SK-N-SH treated with all-trans-retinoic acid at 6 μM for 48 hours (cell line): ENCODE measurements at regions not wholly inside any gene's neighbourhood (a gene's known extent, or its start where the extent isn't known, plus 50 kb on each side); places are given as distances from the start of the nearest gene placed in this dataset.
"Not testable (repeated sequence)": the region's sequence is repeated elsewhere in the genome, so short reads cannot be mapped to it uniquely, and the experiment has no call there.

Experiments
- ATAC-seq: fragments of 200-7000 bp; cut with Tn5 transposase; 3 replicates; pipeline ENCODE4 v1.9.1; 2020; ENCODE audit warnings: mild to moderate bottlenecking, moderate library complexity
- ARNTL ChIP-seq: fragments of 450-650 bp; formaldehyde crosslinking; IDR thresholded peaks from 2 replicates; pipeline ENCODE4 v1.5.0; 2020; ENCODE audit warnings: low read depth, mild to moderate bottlenecking, moderate library complexity, borderline replicate concordance
- CSDC2 ChIP-seq: fragments of 250-450 bp; sonication (Bioruptor Pico); IDR thresholded peaks from 2 replicates; pipeline ENCODE4 v1.5.0; 2020; ENCODE audit warnings: mild to moderate bottlenecking, moderate library complexity
- GLIS3 ChIP-seq: fragments of 250-450 bp; sonication (Bioruptor Pico); IDR thresholded peaks from 2 replicates; pipeline ENCODE4 v1.5.0; 2020; ENCODE audit warnings: mild to moderate bottlenecking, moderate library complexity
- ISL1 ChIP-seq: fragments of 250-450 bp; sonication (Bioruptor Pico); IDR thresholded peaks from 2 replicates; pipeline ENCODE4 v2.1.2; 2022; ENCODE audit warnings: mild to moderate bottlenecking, moderate library complexity
- OSR1 ChIP-seq: fragments of 250-450 bp; sonication (Bioruptor Pico); IDR thresholded peaks from 2 replicates; pipeline ENCODE4 v1.8.0; 2022; ENCODE audit warnings: moderate library complexity, mild to moderate bottlenecking, inconsistent platforms
- PPARA ChIP-seq: fragments of 250-450 bp; sonication (Bioruptor Pico); IDR thresholded peaks from 2 replicates; pipeline ENCODE4 v1.5.0; 2020; ENCODE audit warnings: mild to moderate bottlenecking, borderline replicate concordance
- RARB ChIP-seq: fragments of 250-450 bp; sonication (Bioruptor Pico); IDR thresholded peaks from 2 replicates; pipeline ENCODE4 v1.8.0; 2021; ENCODE audit warnings: mild to moderate bottlenecking, moderate library complexity
- SNAI2 ChIP-seq: fragments of 250-450 bp; sonication (Bioruptor Pico); IDR thresholded peaks from 2 replicates; pipeline ENCODE4 v1.5.0; 2020; ENCODE audit warnings: mild to moderate bottlenecking, moderate library complexity
- TCF4 ChIP-seq: fragments of 250-450 bp; sonication (Bioruptor Pico); IDR thresholded peaks from 2 replicates; pipeline ENCODE4 v1.8.0; 2021; ENCODE audit warnings: mild to moderate bottlenecking, moderate library complexity, borderline replicate concordance
- TOX ChIP-seq: fragments of 250-450 bp; sonication (Bioruptor Pico); IDR thresholded peaks from 2 replicates; pipeline ENCODE4 v1.8.0; 2021; ENCODE audit warnings: mild to moderate bottlenecking, moderate library complexity, borderline replicate concordance
- ZC3H10 ChIP-seq: fragments of 250-450 bp; sonication (Bioruptor Pico); IDR thresholded peaks from 2 replicates; pipeline ENCODE4 v1.5.1; 2021; ENCODE audit warnings: mild to moderate bottlenecking, moderate library complexity
- ZFP30 ChIP-seq: fragments of 450-650 bp; formaldehyde crosslinking; IDR thresholded peaks from 2 replicates; pipeline ENCODE4 v1.5.0; 2022; ENCODE audit warnings: mild to moderate bottlenecking, moderate library complexity
- ZNF565 ChIP-seq: fragments of 450-650 bp; formaldehyde crosslinking; conservative IDR thresholded peaks from 2 replicates; pipeline ENCODE4 v1.5.0; 2020; ENCODE audit warnings: low read depth, mild to moderate bottlenecking, moderate library complexity
- ZNF70 ChIP-seq: fragments of 450-650 bp; formaldehyde crosslinking; IDR thresholded peaks from 2 replicates; pipeline ENCODE4 v1.5.0; 2020; ENCODE audit warnings: mild to moderate bottlenecking, moderate library complexity
- ZNF8 ChIP-seq: fragments of 450-650 bp; formaldehyde crosslinking; IDR thresholded peaks from 2 replicates; pipeline ENCODE4 v1.5.0; 2020; ENCODE audit warnings: mild to moderate bottlenecking, moderate library complexity
- TF ChIP-seq, protein P1 (sequence below): fragments of 250-450 bp; sonication (Bioruptor Pico); IDR thresholded peaks from 2 replicates; pipeline ENCODE4 v1.8.0; 2020; ENCODE audit warnings: mild to moderate bottlenecking, moderate library complexity, borderline replicate concordance
- TF ChIP-seq, protein P2 (sequence below): fragments of 250-450 bp; sonication (Bioruptor Pico); IDR thresholded peaks from 2 replicates; pipeline ENCODE4 v1.5.0; 2020; ENCODE audit warnings: mild to moderate bottlenecking, moderate library complexity
- TF ChIP-seq, protein P3 (sequence below): fragments of 250-450 bp; sonication (Bioruptor Pico); IDR thresholded peaks from 2 replicates; pipeline ENCODE4 v1.5.1; 2020; ENCODE audit warnings: low read depth, mild to moderate bottlenecking, moderate library complexity
- TF ChIP-seq, protein P4 (sequence below): fragments of 250-450 bp; sonication (Bioruptor Pico); IDR thresholded peaks from 2 replicates; pipeline ENCODE4 v1.8.0; 2021; ENCODE audit warnings: low read depth, mild to moderate bottlenecking, moderate library complexity, borderline replicate concordance
- TF ChIP-seq, protein P5 (sequence below): fragments of 250-450 bp; sonication (Bioruptor Pico); IDR thresholded peaks from 2 replicates; pipeline ENCODE4 v1.5.1; 2021; ENCODE audit warnings: mild to moderate bottlenecking, moderate library complexity

DNA sequence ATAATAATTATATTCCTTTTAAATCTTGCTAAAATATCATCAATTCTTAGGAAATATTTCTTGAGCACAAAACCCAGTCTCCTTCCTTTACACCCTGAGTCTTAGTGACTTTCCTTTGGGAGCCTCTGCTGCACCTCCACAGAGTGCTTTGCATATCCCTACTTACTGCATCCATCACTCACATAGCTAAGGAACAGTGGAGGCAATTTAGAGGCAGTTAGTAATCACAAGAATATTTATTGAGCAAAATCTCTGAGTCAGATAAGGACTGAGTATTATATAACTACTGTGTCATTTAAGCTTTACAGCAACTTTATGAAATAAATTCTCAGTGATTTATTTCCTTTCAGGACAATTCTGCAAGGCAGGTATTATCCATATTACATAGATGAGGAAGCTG is 327.7 kb downstream of the TMX3 start:
- TF ChIP-seq, protein P1, sequence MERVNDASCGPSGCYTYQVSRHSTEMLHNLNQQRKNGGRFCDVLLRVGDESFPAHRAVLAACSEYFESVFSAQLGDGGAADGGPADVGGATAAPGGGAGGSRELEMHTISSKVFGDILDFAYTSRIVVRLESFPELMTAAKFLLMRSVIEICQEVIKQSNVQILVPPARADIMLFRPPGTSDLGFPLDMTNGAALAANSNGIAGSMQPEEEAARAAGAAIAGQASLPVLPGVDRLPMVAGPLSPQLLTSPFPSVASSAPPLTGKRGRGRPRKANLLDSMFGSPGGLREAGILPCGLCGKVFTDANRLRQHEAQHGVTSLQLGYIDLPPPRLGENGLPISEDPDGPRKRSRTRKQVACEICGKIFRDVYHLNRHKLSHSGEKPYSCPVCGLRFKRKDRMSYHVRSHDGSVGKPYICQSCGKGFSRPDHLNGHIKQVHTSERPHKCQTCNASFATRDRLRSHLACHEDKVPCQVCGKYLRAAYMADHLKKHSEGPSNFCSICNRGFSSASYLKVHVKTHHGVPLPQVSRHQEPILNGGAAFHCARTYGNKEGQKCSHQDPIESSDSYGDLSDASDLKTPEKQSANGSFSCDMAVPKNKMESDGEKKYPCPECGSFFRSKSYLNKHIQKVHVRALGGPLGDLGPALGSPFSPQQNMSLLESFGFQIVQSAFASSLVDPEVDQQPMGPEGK (CRISPR knock-in tag): no peak
- TF ChIP-seq ZNF70 (CRISPR knock-in tag): no peak
- no peak for TF ChIP-seq TOX (CRISPR knock-in tag)
- TF ChIP-seq, protein P2, sequence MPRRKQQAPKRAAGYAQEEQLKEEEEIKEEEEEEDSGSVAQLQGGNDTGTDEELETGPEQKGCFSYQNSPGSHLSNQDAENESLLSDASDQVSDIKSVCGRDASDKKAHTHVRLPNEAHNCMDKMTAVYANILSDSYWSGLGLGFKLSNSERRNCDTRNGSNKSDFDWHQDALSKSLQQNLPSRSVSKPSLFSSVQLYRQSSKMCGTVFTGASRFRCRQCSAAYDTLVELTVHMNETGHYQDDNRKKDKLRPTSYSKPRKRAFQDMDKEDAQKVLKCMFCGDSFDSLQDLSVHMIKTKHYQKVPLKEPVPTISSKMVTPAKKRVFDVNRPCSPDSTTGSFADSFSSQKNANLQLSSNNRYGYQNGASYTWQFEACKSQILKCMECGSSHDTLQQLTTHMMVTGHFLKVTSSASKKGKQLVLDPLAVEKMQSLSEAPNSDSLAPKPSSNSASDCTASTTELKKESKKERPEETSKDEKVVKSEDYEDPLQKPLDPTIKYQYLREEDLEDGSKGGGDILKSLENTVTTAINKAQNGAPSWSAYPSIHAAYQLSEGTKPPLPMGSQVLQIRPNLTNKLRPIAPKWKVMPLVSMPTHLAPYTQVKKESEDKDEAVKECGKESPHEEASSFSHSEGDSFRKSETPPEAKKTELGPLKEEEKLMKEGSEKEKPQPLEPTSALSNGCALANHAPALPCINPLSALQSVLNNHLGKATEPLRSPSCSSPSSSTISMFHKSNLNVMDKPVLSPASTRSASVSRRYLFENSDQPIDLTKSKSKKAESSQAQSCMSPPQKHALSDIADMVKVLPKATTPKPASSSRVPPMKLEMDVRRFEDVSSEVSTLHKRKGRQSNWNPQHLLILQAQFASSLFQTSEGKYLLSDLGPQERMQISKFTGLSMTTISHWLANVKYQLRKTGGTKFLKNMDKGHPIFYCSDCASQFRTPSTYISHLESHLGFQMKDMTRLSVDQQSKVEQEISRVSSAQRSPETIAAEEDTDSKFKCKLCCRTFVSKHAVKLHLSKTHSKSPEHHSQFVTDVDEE (CRISPR knock-in tag): no peak
- no peak for TF ChIP-seq RARB
- no peak for TF ChIP-seq ISL1
- TF ChIP-seq ZC3H10 (CRISPR knock-in tag): no peak
- no peak for ATAC-seq

DNA sequence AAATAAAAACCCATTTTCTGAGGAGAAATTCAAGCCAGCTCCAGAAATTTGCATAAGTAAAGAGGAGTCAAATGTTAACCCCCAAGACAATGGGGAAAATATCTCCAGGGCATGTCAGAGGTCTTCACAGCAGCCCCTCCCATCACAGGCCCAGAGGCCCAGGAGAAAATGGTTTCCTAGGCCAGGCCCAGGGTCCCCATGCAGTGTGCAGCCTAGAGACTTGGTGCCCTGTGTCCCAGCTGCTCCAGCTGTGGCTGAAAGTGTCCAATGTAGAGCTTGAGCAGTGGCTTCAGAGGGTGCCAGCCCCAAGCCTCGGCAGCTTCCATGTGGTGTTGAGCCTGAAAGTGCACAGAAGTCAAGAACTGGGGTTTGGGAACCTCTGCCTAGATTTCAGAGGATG is 330.9 kb downstream of the TMX3 start:
- not testable (repeated sequence) for ATAC-seq

DNA sequence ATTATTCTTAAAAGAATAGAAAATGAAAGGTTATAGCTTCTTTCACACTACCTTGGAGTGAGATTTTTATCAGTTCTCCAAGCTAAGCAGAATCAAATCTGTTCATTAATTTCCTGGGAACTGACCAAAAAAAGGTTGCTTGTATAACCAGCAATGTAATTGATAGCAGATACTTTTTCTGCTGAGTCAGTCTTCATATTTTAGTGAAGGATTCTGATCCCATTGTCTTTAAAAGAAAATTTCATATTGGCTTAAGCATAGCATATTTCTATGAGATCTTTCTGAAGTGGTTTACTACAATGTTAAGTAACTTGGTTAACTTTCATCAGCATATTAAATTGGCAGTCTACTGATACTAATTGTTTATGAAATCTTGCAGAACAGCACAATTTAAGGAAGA is 338.0 kb downstream of the TMX3 start:
- ATAC-seq: no peak
- no peak for TF ChIP-seq ISL1
- no peak for TF ChIP-seq GLIS3 (CRISPR knock-in tag)
- TF ChIP-seq, protein P3, sequence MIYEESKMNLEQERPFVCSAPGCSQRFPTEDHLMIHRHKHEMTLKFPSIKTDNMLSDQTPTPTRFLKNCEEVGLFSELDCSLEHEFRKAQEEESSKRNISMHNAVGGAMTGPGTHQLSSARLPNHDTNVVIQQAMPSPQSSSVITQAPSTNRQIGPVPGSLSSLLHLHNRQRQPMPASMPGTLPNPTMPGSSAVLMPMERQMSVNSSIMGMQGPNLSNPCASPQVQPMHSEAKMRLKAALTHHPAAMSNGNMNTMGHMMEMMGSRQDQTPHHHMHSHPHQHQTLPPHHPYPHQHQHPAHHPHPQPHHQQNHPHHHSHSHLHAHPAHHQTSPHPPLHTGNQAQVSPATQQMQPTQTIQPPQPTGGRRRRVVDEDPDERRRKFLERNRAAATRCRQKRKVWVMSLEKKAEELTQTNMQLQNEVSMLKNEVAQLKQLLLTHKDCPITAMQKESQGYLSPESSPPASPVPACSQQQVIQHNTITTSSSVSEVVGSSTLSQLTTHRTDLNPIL (CRISPR knock-in tag): no peak
- TF ChIP-seq SNAI2 (CRISPR knock-in tag): no peak
- no peak for TF ChIP-seq OSR1 (CRISPR knock-in tag)
- TF ChIP-seq ZFP30 (CRISPR knock-in tag): no peak
- no peak for TF ChIP-seq TOX (CRISPR knock-in tag)
- no peak for TF ChIP-seq ZNF8 (CRISPR knock-in tag)
- TF ChIP-seq PPARA (CRISPR knock-in tag): no peak
- TF ChIP-seq, protein P2 (CRISPR knock-in tag): no peak
- TF ChIP-seq, protein P4, sequence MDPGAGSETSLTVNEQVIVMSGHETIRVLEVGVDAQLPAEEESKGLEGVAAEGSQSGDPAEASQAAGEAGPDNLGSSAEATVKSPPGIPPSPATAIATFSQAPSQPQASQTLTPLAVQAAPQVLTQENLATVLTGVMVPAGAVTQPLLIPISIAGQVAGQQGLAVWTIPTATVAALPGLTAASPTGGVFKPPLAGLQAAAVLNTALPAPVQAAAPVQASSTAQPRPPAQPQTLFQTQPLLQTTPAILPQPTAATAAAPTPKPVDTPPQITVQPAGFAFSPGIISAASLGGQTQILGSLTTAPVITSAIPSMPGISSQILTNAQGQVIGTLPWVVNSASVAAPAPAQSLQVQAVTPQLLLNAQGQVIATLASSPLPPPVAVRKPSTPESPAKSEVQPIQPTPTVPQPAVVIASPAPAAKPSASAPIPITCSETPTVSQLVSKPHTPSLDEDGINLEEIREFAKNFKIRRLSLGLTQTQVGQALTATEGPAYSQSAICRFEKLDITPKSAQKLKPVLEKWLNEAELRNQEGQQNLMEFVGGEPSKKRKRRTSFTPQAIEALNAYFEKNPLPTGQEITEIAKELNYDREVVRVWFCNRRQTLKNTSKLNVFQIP (CRISPR knock-in tag): no peak
- no peak for TF ChIP-seq ZNF70 (CRISPR knock-in tag)

DNA sequence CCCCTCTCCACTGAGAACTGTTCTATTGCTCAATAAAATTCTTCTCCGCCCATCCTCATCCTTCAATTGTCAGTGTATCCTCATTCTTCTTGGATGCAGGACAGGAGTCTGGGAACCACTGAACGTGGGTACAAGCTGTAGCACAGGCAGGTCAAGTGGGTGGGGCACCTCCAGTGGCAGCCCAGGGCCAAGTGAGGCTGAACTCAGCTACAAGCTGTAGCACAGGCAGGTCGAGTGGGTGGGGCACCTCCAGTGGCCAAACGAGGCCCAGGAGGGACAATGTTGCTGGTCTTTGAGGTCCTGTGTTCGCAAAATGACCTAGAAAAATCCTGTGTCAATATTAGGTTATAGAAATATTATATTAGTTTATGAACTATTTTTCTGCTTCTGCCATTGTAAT is 352.0 kb downstream of the TMX3 start:
- ATAC-seq: no peak
- TF ChIP-seq ZNF565 (CRISPR knock-in tag) (no peak), TOX (CRISPR knock-in tag) (no peak), ZFP30 (CRISPR knock-in tag) (no peak), CSDC2 (CRISPR knock-in tag) (no peak), TCF4 (CRISPR knock-in tag) (no peak), ZNF8 (CRISPR knock-in tag) (no peak), ZC3H10 (CRISPR knock-in tag) (no peak), SNAI2 (CRISPR knock-in tag) (no peak), GLIS3 (CRISPR knock-in tag) (no peak), ARNTL (no peak), RARB (no peak), OSR1 (CRISPR knock-in tag) (no peak)
- TF ChIP-seq, protein P5, sequence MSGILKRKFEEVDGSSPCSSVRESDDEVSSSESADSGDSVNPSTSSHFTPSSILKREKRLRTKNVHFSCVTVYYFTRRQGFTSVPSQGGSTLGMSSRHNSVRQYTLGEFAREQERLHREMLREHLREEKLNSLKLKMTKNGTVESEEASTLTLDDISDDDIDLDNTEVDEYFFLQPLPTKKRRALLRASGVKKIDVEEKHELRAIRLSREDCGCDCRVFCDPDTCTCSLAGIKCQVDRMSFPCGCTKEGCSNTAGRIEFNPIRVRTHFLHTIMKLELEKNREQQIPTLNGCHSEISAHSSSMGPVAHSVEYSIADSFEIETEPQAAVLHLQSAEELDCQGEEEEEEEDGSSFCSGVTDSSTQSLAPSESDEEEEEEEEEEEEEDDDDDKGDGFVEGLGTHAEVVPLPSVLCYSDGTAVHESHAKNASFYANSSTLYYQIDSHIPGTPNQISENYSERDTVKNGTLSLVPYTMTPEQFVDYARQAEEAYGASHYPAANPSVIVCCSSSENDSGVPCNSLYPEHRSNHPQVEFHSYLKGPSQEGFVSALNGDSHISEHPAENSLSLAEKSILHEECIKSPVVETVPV: no peak
- TF ChIP-seq, protein P1 (CRISPR knock-in tag): no peak
